GM12878 (cell line): ENCODE measurements at regions not wholly inside any gene's neighbourhood (a gene's known extent, or its start where the extent isn't known, plus 50 kb on each side); places are given as distances from the start of the nearest gene placed in this dataset.
"Not testable (repeated sequence)": the region's sequence is repeated elsewhere in the genome, so short reads cannot be mapped to it uniquely, and the experiment has no call there.

Experiments
- ATAC-seq: fragments of 200-7000 bp; cut with Tn5 transposase; 3 replicates; pipeline ENCODE4 v1.9.1; 2020; ENCODE audit warnings: mild to moderate bottlenecking, moderate library complexity
- BruUV-seq: library from RNA; stranded (reverse); fragments of 400-500 nt; replicated peaks from 2 replicates; lab custom pipeline; 2021; lab: Mats Ljungman, UMichigan
- CTCF ChIA-PET: fragments of 300-600 bp; sonication (Branson Sonifier 250); formaldehyde crosslinking; extraction: SDS; loops from one replicate; lab custom pipeline; 2021; ENCODE audit warnings: inconsistent platforms; lab: Yijun Ruan, JAX
- POLR2A ChIA-PET: fragments of 350-600 bp; formaldehyde crosslinking; extraction: SDS; loops from one replicate; lab custom pipeline; 2021; ENCODE audit warnings: inconsistent platforms; lab: Charles Lee
- RAD21 ChIA-PET: fragments of 300-600 bp; sonication (Branson Sonifier 250); formaldehyde crosslinking; loops from one replicate; lab custom pipeline; 2023; ENCODE audit warnings: antibody characterized with exemption; ENCODE audit not compliant: unreplicated experiment; lab: Charles Lee
- SMC1A ChIA-PET: fragments of 300-600 bp; sonication (Branson Sonifier 250); formaldehyde crosslinking; loops from one replicate; lab custom pipeline; 2023; ENCODE audit not compliant: unreplicated experiment, uncharacterized antibody; lab: Charles Lee
- DNase-seq: peaks from one replicate; pipeline ENCODE4 v3.0.0-alpha.2; 2011; ENCODE audit warnings: low read depth, low spot score
- FAIRE-seq: peaks from 3 replicates; lab custom pipeline; 2011; peaks lifted over from hg19 to GRCh38; lab: Jason Lieb, UNC
- H2AFZ ChIP-seq: 2 replicates; pipeline ENCODE4 v1.6.0; 2011; ENCODE audit warnings: low read depth, low read length, control low read depth; ENCODE audit not compliant: control insufficient read depth
- H3K27ac ChIP-seq: 2 replicates; pipeline ENCODE4 v1.5.1; 2011; ENCODE audit warnings: control low read depth; ENCODE audit not compliant: control insufficient read depth, insufficient read depth
- H3K27me3 ChIP-seq, 2 experiments: replicated peaks in 1 of 2; 2 replicates each; pipeline versions ENCODE4 v1.6.0 to v1.6.1; 2011; ENCODE audit warnings: low read length in 1 of 2; ENCODE audit not compliant: control insufficient read depth in 2 of 2, insufficient read depth in 2 of 2
- H3K36me3 ChIP-seq, 2 experiments: 2 replicates each; pipeline ENCODE4 v1.5.1; 2011; ENCODE audit warnings: low read length in 1 of 2; ENCODE audit not compliant: control insufficient read depth in 2 of 2, insufficient read depth in 2 of 2
- H3K4me1 ChIP-seq: 2 replicates; pipeline ENCODE4 v1.6.1; 2011; ENCODE audit warnings: mild to moderate bottlenecking, low read length, moderate library complexity, mixed read lengths; ENCODE audit not compliant: control insufficient read depth, insufficient read depth
- H3K4me2 ChIP-seq: 2 replicates; pipeline ENCODE4 v1.6.0; 2011; ENCODE audit warnings: control low read depth; ENCODE audit not compliant: control insufficient read depth, insufficient read depth
- H3K4me3 ChIP-seq: fragments of 200-600 bp; sonication (generic); 2 replicates; pipeline ENCODE4 v1.5.1; 2016
- H3K79me2 ChIP-seq: 2 replicates; pipeline ENCODE4 v1.6.0; 2011; ENCODE audit warnings: low read length; ENCODE audit not compliant: control insufficient read depth, insufficient read depth
- H3K9ac ChIP-seq: 2 replicates; pipeline ENCODE4 v1.8.0; 2011; ENCODE audit warnings: low read length, control low read depth, mixed read lengths; ENCODE audit not compliant: control insufficient read depth, insufficient read depth
- H3K9me3 ChIP-seq: replicated peaks from 3 replicates; pipeline ENCODE4 v1.5.1; 2011; ENCODE audit warnings: mild to moderate bottlenecking, low read length; ENCODE audit not compliant: control insufficient read depth, insufficient read depth
- H4K20me1 ChIP-seq: 2 replicates; pipeline ENCODE4 v1.6.0; 2011; ENCODE audit not compliant: control insufficient read depth, insufficient read depth
- E2F8 ChIP-seq: fragments of 450-650 bp; IDR thresholded peaks from 2 replicates; pipeline ENCODE4 v1.6.1; 2018; ENCODE audit warnings: mild to moderate bottlenecking, low read depth, moderate library complexity; ENCODE audit not compliant: partially characterized antibody
- GATAD2B ChIP-seq: fragments of 450-650 bp; conservative IDR thresholded peaks from 2 replicates; pipeline ENCODE4 v1.6.1; 2017; ENCODE audit warnings: low read depth, mild to moderate bottlenecking, moderate library complexity
- JUND ChIP-seq: IDR thresholded peaks from 2 replicates; pipeline ENCODE4 v1.6.1; 2012; ENCODE audit warnings: low read depth, mild to moderate bottlenecking, low read length, improper control_type of control experiment, moderate library complexity
- MEF2A ChIP-seq: IDR thresholded peaks from 2 replicates; pipeline ENCODE4 v1.6.1; 2011; ENCODE audit warnings: low read depth, mild to moderate bottlenecking, low read length, moderate library complexity; ENCODE audit not compliant: insufficient read depth
- NRF1 ChIP-seq: conservative IDR thresholded peaks from 2 replicates; pipeline ENCODE4 v1.6.1; 2011; ENCODE audit warnings: mild to moderate bottlenecking, low read depth, low read length, improper control_type of control experiment
- USF2 ChIP-seq: IDR thresholded peaks from 2 replicates; pipeline ENCODE4 v1.6.1; 2011; ENCODE audit warnings: low read depth, low read length, improper control_type of control experiment, borderline replicate concordance
- WGBS: methylation state at CpG from one replicate; pipeline ENCODE4 v1.1.6; 2016; ENCODE audit warnings: low lambda C conversion rate; ENCODE audit not compliant: insufficient replicate concordance, insufficient coverage; ENCODE audit errors: missing lambda C conversion rate; 5-methylcytosine and 5-hydroxymethylcytosine counted together
- in situ Hi-C: fragments of 300-500 bp; cut with MboI; formaldehyde crosslinking; loops from 9 replicates; pipeline ENCODE4 v1.14.3; 2018; ENCODE audit warnings: mixed read lengths
- intact Hi-C: fragments of 100-400 bp; cut with micrococcal nuclease; formaldehyde crosslinking; loops from one replicate; pipeline ENCODE4 v1.14.2; 2022; ENCODE audit not compliant: unreplicated experiment

- no peak overlapping the region for H3K27ac ChIP-seq
- in situ Hi-C loops = no loop called here
- H4K20me1 ChIP-seq = no peaks in the 10 kb centered on the region
- DNase-seq (no peak), FAIRE-seq (no peak), ATAC-seq (no peak)
- H2AFZ ChIP-seq = no peak overlapping the region
- no peak overlapping the region for H3K4me2 ChIP-seq
- intact Hi-C loops = no loop called here
- no peak for TF ChIP-seq JUND
- TF ChIP-seq MEF2A = no peak
- no peak for TF ChIP-seq E2F8
- TF ChIP-seq NRF1 = no peak
- TF ChIP-seq USF2 = no peak
- TF ChIP-seq GATAD2B = no peak
- ChIA-PET RAD21 (no interaction called here), CTCF (no interaction called here), SMC1A (no interaction called here), POLR2A (no interaction called here)
- 39% methylated on average over 10 of the region's 12 CpGs for WGBS
- no peaks in the 10 kb centered on the region; a peak in 1 of 4 replicates for H3K27me3 ChIP-seq
- H3K79me2 ChIP-seq = no peaks in the 10 kb centered on the region
- no peak overlapping the region for H3K9ac ChIP-seq
- BruUV-seq = no TSS peak
- no peaks in the 10 kb centered on the region for H3K9me3 ChIP-seq
- no peaks in the 10 kb centered on the region for H3K36me3 ChIP-seq
- no peaks in the 10 kb centered on the region for H3K4me1 ChIP-seq
- H3K4me3 ChIP-seq = no peak overlapping the region
Measured at GRCh38 chr4:3629665-3630064, 97.4 kb upstream of the LRPAP1 start.

- H3K27ac ChIP-seq, in situ Hi-C loops, FAIRE-seq, H3K4me1 ChIP-seq, H3K9me3 ChIP-seq, CTCF ChIA-PET, H3K9ac ChIP-seq, H3K36me3 ChIP-seq, H2AFZ ChIP-seq, DNase-seq, H4K20me1 ChIP-seq, intact Hi-C loops, RAD21 ChIA-PET, H3K79me2 ChIP-seq, H3K4me3 ChIP-seq, H3K27me3 ChIP-seq, POLR2A ChIA-PET, BruUV-seq, H3K4me2 ChIP-seq, SMC1A ChIA-PET, ATAC-seq: not testable (repeated sequence)
- 18% methylated on average over 13 of the region's 13 CpGs for WGBS
Measured at GRCh38 chr4:3629176-3629575, 97.0 kb upstream of the LRPAP1 start.
